ENCODE measurements at regions not wholly inside any gene's neighbourhood (a gene's known extent, or its start where the extent isn't known, plus 50 kb on each side); places are given as distances from the start of the nearest gene placed in this dataset.

DNA sequence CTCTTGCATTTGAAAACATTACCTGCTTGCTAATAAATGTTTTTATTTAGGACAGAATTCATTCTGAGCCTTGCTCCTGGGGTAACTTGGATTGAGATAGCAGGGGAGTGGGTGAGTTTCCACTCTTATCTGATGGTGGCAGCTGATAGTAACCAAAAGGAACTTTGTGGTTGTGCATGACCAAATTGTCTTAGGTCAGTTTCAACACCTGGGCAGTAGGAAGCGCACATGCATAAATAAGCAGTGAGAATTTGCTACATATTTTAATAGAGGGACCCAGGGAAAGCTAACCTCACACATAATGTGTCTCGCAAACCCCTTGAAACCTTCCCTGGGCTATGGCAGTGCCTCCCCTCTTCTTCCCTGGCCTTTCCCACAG, 65.4 kb upstream of the XCR1 start:
- peaks cover 0 to 32% (median 13%) of the 10 kb centered on the region in 4 donors for H3K4me1 ChIP-seq
- no peak overlapping the region for H3K4me3 ChIP-seq
- DNase-seq (ENCODE audit: low spot score in 2 of 2): no peak
- no peaks in the 10 kb centered on the region for H3K27me3 ChIP-seq
- H3K9me3 ChIP-seq: no peaks in the 10 kb centered on the region
- H3K27ac ChIP-seq: no peak overlapping the region
- no peaks in the 10 kb centered on the region for H3K36me3 ChIP-seq
- 90 to 98% methylated on average over 2 of the region's 2 CpGs for WGBS, 2 donors
- TF ChIP-seq CTCF (IDR thresholded peaks at IDR 0.05): no peak
- TF ChIP-seq POLR2A (IDR thresholded peaks at IDR 0.05): no peak
- TF ChIP-seq EP300 (IDR thresholded peaks at IDR 0.05): no peak

GRCh38 chr3:46091741-46092701, 64.7 kb upstream of the XCR1 start:
- H3K27ac ChIP-seq: peak overlapping the region in 1 of 4 donors; percentile 50
- no peaks in the 10 kb centered on the region for H3K36me3 ChIP-seq
- TF ChIP-seq CTCF (IDR thresholded peaks at IDR 0.05) (no peak), POLR2A (IDR thresholded peaks at IDR 0.05) (no peak), EP300 (IDR thresholded peaks at IDR 0.05) (no peak)
- H3K27me3 ChIP-seq: no peaks in the 10 kb centered on the region
- whole genome bisulfite sequencing, 2 donors: 60 to 70% methylated on average over 4 of the region's 4 CpGs
- peaks cover 0 to 26% (median 6%) of the 10 kb centered on the region in 4 donors for H3K4me1 ChIP-seq
- no peak overlapping the region for H3K4me3 ChIP-seq
- H3K9me3 ChIP-seq: no peaks in the 10 kb centered on the region
- no peak for DNase-seq (ENCODE audit: low spot score in 2 of 2)

DNA sequence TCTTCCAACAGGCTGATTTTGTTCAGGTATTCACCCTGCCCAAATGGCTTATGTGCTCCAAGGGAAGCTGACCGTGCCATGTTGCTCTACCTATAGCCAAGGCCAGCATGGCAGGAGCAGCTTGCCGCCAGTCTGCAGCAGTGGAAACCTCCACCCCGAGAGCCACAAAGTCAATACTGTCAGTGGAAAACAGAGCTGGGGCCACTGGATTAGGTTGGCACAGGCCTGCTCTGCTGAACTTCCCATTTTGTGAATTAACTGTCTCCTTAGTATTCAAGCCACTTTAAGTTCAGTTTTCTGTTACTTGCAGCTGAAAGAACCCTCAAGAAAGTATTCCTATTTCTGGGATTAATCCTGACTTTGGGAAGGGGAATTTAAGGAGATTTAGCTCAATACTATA, 63.8 kb upstream of the XCR1 start:
- Histone ChIP-seq H3K4me3 (no peak overlapping the region), H3K27me3 (no peaks in the 10 kb centered on the region), H3K4me1 (peaks cover 0 to 21% (median 3%) of the 10 kb centered on the region in 4 donors), H3K36me3 (no peaks in the 10 kb centered on the region), H3K27ac (peak overlapping the region in 1 of 4 donors; percentile 50), H3K9me3 (no peaks in the 10 kb centered on the region)
- TF ChIP-seq POLR2A (IDR thresholded peaks at IDR 0.05) (no peak), EP300 (IDR thresholded peaks at IDR 0.05) (no peak), CTCF (IDR thresholded peaks at IDR 0.05) (no peak)
- no peak for DNase-seq (ENCODE audit: low spot score in 2 of 2)
- WGBS, 2 donors: 79 to 89% methylated on average over 3 of the region's 3 CpGs

- H3K27me3 ChIP-seq: no peaks in the 10 kb centered on the region
- WGBS, 2 donors: 57 to 60% methylated on average over 4 of the region's 4 CpGs
- TF ChIP-seq CTCF (IDR thresholded peaks at IDR 0.05) (no peak), POLR2A (IDR thresholded peaks at IDR 0.05) (no peak), EP300 (IDR thresholded peaks at IDR 0.05) (no peak)
- peaks cover 0 to 16% (median 3%) of the 10 kb centered on the region in 4 donors for H3K4me1 ChIP-seq
- H3K36me3 ChIP-seq: no peaks in the 10 kb centered on the region
- H3K4me3 ChIP-seq: no peak overlapping the region
- peak overlapping the region in 2 of 4 donors; percentile 57 to 66 for H3K27ac ChIP-seq
- no peaks in the 10 kb centered on the region for H3K9me3 ChIP-seq
- DNase-seq (ENCODE audit: low spot score in 2 of 2): no peak
Measured at GRCh38 chr3:46090161-46090591, 62.9 kb upstream of the XCR1 start.
